Activated CD4-positive, alpha-beta T cell treated with anti-CD3 and anti-CD28 coated beads, Interleukin-2, amount 50 U/mL, for 48 hours (primary cell): ENCODE measurements at regions not wholly inside any gene's neighbourhood (a gene's known extent, or its start where the extent isn't known, plus 50 kb on each side); places are given as distances from the start of the nearest gene placed in this dataset.

ENCODE experiments used
- DNase-seq, 2 experiments: peaks; one replicate each; pipeline ENCODE4 v3.0.0-alpha.2; 2020

DNA sequence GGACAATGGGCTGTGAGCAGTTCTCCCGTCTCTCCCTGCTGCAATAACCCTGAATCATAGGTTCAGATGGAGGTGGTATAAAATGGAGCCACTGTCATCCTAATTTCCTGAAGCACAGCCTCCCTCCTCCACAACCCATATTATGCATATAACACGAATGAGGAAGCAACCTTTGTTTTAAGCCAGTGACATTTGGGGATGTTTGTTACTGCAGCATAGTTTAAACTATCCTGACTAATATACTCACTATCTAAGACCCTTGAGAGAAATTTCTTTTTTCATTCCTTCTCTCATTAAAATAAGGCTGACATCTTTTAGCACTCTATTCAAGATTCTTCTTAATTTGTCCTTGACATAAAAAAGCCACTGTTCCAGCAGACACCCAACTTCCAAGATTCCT is 413.4 kb downstream of the SOX9 start:
- DNase-seq, result no peak

DNA sequence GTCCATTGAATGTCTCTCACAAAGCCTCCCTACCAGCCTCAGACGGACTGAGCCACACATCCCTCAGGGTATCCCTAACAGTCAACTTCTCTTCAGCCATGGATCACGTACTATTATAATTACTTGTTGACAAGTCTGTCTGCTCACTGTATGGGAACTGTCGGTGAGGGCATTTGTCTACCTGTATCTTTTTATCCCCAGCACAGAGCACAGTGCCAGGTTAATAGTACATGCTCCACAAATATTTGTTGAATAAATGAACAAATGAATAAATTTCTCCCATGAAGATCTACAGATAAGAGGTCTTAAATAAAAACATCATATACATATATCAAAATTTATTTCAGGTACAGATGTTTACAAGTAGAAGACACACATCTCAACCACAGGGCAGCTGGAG is 414.0 kb downstream of the SOX9 start:
- DNase-seq, result no peak

DNA sequence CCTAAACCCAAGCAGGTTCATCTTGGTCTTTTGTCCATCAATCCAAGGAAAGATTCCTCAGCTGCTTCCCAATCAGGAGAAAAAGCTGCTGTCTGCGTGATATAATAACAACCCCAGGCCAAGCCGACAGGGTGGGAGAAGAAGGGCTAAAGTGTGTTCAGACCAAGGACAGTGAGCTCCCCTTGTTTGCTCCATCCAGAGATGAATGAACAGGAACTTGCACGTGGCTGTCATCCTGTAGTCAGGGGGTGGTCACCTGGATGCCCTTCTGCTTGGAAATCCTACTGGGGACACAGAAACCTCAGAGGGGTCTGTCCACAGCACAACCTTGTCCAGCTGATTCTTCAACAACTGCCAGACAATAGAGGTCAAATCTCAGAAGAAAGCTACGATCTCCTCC is 414.5 kb downstream of the SOX9 start:
- DNase-seq, result no peak

DNA sequence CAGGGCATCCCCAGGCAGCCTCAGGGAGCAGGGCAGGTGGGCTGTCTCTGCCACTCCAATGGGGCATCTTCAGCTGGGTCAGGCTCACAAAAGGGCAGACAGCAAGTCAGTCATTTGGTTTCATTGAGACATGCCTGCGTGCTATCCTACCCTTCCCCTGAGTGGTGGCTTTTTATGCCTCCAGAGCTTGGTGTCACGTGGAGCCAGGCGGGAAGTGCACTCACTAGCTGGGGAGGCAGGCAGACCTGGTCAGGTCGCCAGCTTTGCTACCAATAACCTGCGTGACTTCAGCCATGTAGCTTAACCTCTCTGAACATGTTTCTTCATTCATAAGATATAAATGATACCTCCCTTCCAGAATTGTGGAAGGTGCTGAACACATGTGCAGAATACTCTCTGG is 415.0 kb downstream of the SOX9 start:
- no peak for DNase-seq

DNA sequence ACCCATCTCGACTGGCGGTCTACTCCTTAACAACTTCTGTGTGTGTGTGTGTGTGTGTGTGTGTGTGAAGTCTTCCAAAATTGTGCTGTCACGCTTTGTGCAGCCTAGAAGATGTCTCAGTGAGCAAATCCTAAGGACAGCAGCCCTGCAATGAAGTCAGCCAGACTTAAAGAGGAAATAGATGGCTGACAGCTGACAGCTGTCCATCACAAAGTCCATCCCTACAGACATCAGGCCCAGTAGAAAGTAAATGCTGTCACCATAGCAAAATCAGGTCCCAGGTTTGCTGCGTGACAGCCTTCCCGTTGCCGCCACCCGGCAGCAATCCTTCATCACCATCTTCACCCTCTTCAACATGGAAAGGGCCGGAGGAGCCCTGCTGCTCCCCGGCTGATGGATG is 416.0 kb downstream of the SOX9 start:
- no peak for DNase-seq

DNA sequence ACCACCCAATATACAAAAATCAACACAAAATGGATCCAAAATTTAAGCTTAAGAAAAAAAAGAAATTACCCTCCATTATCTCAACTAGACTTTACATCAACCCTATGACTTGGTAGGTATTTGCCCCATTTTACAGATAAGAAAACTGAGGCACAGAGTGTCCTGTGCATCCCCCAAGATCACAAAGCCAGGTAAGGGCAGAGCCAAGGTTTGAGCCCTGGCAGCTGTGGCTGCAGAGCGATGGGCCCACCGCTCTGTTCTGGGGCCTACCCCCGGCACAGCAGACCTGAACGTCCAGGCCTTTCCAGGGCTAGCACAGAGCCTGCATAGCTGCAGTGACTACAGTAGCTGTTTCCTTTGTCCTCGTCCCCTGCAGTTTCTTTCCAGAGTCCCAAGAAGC is 417.6 kb downstream of the SOX9 start:
- no peak for DNase-seq

DNA sequence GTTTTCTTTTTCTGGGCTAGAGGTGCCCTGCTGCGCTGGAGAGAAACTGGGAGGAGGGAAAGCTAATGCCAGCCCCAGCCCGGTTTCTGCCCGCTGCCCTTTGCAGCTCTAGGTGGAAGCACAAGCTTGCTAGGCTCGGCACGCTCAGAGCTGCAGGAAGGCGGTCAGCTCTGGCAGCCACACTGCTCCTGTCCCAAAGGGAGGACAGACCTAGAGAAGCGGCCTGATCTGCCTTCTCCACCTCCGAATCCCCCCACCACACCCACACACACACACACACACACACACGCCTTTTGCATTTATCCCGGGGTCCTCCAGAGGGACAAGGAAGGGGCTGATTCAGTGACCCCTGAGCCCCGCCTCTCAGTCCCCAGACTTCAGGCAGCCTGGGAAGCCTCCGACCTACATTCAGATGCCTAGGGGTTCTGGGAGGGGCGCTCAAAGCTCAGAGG is 418.1 kb downstream of the SOX9 start:
- no peak for DNase-seq

DNA sequence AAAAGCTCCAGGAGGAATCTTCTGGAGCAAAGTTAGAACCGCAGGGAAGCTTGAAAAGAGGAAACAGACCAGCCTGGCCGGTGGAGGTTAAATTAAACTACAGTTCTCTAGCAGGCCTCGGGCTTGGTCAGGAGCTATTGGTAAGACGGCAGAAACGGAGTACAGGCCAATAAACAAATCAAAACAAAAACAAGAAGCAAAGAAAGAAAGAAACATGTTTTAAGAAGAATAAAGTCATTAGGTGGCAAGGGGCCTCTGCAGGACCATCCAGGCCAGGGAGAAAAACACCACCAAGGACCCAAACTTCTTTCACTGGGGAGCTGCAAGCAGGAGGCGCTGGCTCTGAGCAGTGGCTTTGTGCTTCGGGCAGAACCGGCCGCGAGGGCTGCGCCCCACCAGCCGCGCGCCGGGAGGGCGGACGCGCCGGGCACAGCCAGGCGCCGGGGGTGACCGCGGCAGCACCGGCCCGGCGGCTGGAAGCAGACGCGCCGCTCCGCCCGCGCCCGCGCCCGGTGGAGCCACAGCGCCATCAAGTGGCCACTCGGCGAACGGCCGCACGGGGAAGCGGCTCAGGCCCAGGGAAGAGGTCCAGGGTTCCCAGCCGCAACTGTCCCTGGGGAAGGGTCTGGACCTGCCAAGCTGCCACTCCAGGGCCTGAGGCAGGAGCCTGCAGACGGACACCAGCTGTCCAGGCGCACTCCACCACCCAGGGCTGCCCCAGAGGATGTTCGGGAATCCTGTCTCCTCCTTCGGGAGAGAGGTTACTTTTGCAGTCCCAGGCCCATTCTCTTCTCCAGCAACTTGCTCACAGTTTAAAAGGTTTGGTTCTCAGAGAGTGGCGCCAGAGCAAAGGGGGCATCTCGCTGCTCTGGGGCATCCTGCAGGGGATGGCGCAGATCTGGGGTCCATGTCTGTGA is 419.4 kb downstream of the SOX9 start:
- peak; percentile 69 to 75 for DNase-seq

DNA sequence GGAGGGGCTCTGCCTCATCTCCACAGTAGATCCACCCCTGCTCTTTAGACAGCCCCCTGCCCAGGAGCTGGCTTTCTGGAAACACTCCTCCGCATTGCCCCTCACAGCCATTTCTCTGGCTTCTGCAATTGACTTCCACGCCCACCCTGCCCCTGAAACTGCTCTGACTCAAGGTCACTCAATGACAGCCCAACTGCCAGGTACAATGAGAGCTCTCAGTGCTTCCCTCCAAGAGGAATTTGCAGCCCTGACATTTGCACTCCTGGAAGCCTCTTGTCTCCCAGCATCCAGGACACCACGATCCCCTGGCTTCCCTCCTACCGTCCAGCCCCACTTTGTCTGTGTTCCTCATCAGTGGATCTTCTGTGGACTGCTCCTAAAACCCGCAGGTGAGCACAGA is 421.5 kb downstream of the SOX9 start:
- no peak for DNase-seq

DNA sequence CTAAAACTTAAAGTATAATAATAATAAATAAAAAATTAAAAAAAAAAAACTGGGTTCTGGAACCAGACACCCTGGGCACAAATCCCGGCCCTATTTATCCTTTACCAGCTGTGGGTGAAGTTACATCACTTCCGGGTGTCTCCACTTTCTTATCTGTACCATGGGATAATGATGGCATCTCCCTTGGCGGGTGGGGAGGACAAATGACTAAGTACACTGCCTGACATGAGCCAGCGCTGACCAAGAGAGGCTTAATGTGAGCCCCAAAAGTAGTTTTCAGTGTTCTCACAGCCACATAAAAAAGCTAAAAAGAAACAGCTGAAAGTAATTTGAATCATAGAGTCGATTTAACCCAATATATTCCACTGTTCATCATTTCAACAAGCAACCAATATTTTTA is 424.9 kb downstream of the SOX9 start:
- no peak for DNase-seq

DNA sequence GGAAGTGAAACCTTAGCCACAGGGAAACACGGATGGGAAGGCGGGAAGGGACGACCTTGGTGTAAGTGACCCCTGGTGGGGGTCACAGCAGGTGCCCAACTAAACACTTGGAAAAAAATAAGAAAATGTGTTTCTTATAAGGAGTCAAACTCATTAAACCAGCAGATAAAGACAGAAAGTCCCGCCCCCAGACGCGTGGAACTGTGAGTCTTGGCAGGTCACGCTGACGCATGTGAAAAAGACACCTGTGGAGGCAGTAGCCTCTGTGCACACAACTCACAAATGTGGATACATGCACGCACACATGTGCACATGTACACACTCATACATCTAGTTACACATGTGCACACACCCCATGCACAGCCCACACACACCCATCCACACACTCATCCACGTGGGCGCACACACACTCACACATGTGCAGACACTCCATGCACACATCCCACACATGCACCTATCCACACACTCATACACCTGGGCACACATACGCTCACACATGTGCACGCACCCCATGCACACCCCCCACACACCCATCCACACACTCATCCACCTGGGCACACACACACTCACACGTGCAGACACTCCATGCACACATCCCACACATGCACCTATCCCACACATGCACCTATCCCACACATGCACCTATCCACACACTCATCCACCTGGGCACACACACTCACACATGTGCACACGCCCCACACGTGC is 432.4 kb downstream of the SOX9 start:
- DNase-seq, result no peak

DNA sequence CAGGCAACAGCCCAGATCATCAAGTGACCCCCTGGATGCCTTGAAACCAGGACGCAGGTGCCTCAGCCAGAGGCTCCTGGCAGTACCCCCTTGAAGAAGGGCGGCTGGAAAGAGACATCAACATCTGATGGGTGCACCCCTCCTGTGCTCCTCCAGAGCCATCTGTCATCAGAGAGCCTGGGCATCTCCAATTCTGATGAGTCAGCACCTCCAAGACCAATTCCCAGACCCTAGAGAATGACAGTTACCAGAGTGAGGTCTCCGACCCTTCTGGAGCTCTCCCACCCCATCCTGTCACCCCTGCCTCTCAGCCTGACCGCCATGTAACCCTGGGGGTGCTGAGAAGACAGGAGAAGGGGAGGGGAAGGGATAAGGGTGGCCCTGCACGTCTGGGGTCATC is 433.7 kb downstream of the SOX9 start:
- no peak for DNase-seq

DNA sequence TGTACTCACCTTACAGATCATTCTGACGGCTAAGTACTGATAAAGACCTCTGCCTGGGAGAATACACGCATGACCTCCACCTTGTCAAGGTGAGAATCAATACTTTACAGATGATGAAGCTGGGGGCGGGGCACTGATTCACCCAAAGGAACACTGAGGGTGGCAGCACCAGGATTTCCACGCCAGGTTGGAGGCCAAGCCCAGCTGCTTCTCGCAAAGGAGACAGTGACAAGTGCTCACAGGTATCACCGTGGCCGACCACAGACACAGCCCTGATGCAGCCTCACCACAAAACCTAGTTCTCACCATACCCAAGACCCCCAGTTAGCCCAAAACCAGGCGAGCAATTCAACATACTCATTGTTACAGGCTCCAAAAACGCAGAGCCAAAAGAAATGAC is 434.2 kb downstream of the SOX9 start:
- no peak for DNase-seq

DNA sequence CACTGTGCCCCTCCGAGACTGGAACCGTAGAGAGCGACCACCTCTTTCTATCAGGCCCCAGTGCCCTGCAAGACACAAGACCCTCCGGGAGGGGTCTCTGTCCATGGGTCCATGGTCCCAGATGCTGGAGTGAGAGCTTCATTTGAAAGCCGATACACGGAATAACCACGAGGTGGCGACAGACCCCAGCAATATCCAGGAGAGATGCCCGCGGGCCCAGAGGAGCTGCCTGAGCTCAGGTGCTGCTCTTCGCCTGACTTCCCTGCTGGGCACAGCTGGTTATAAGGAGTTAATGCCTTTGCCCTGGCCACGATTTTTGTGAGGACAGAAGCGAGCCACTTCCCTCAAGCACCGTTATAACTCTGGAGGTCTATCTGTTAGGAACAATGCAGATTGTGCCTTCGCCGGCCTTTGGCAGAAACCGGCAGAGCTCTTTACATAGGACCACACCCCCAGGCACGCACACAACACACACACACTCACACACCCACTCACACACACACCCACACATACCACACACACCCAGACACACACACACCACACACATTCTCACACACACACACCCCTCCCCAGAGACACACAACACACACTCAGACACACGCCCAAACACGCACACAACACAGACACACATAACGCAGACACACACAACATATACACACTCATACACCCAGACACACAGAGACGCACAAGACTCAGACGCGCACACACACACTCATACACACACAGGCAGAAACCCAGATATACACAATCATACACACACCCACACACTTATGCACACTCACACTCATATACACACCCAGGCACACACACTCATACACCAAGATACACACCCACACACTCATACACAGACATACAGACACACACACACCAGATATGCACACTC is 436.4 kb downstream of the SOX9 start:
- DNase-seq, result peak; percentile 67 to 75

DNA sequence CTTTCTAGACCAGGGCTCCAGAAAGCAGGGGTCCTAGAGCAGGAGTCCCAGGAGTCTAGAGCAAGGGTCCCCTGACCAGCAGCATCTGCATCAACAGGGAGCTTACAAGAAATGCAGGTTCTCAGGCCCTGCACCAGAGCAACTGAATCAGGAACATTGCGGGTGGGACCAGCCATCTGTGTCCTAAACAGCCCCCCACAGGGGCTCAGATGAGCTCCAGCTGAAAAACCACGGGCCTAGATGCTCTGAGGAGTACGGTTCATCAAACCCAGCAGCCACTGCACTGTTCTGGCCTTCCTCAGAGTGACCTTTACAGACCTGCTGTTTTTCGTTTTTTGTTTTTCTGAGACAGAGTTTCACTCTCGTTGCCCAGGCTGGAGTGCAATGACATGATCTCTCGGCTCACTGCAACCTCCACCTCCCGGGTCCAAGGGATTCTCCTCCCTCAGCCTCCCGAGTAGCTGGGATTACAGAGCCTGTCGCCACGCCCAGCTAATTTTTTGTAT is 438.2 kb downstream of the SOX9 start:
- DNase-seq, result no peak

DNA sequence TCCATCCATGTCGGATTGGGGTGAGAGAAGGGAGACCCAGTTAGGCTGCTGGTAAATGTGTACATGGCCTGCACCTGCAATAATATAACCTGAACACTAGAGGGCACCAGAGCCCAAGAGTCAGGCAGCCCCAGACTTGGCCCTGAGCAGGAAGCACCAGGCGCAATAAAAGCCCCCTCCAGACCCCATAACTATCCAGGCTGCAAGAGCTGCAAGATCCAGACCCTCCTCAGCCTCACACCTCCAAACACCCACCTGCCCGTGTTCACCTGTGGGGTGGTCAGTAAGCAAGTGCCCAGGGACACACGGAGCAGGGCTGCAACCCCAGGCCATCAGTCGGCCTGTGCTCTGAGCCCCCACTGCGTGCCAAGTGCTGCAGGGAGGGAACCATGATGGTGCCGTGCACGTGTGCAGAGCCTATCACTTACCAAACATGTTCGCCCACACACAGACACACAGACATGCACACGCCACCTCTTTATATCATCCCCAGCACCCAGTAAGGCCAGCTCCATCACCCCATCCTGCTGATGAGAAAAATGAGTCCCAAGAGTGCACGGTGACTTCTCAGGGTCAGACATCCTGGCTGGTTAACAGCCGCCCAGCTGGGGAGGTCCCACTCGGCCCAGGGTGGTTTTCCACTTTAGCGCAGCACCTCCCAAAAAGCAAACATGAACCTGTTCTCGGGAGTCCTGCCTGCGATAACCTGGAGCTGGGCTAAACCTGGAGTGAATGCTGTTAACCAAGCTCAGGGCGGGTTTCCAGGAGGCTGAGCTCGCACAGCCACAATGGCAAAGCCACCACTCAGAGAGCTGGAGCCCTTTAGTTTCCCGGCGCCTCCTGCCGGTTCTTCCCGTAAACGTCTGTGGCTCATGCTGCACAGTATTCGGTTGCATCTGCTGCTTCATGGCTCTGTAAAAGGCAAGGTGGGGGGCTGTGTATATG is 439.8 kb downstream of the SOX9 start:
- DNase-seq, result peak; percentile 28 to 47

DNA sequence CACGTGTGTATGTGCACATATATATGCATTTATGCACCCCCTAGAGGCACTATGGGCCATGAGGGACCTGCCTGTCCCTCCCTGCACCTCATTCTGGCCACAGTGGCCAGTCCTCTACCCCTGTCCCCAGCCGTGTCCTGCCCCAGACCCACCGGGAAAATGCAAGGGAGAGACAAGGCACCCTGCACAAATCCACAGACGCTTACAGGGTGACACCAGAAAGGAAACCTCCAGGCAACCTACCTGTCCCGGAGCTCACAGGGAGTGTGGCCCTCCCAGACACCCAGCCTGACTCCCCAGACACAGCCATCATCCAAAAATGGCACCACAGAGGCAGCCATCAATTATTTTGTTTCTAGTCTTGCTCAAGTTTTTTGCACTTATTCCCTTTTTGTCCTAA is 440.4 kb downstream of the SOX9 start:
- no peak for DNase-seq

DNA sequence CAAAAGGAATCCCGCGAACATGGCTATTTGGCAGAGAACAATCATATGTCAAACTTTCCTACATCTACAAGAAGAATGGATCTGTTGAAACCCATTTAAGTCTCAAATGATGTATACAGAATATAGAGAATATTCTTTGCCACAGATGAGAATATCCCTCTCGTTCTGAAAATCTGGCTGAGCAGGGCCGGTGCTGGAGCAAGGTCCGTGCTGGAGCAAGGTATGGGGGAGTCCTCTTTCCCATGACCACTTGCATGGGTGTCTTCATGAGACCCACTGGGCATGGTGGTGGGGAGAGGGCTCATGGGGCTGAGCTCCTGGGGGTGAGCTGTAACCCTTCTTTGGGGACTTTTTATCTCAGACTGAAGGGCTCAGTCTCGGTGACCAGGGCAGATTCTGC is 440.9 kb downstream of the SOX9 start:
- DNase-seq, result no peak

DNA sequence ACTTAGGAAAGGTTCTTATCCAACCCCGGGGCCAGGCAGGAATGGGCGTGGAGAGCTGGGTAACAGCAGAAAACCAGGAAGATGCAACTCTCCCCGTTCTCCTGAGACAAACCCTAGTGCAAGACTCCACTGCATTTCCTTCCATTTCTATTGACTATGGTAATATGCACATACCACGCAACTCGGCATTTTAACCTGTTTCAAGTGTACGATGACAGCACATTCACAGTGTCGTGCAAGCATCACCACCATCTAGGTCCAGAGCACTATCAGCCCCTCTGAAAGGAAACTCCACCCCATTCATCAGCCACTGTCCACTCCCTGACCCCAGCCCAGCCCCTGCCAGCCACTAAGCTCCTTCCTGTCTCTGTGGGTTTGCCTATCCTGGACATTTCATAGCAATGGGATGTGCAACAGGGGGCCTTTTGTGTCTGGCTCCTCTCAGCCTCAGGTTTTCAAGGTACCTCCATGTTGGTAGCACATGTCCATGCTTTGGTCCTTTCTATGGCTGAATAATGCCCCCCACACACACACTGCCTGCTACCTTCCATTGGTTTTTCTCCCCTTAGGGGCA is 441.9 kb downstream of the SOX9 start:
- no peak for DNase-seq

DNA sequence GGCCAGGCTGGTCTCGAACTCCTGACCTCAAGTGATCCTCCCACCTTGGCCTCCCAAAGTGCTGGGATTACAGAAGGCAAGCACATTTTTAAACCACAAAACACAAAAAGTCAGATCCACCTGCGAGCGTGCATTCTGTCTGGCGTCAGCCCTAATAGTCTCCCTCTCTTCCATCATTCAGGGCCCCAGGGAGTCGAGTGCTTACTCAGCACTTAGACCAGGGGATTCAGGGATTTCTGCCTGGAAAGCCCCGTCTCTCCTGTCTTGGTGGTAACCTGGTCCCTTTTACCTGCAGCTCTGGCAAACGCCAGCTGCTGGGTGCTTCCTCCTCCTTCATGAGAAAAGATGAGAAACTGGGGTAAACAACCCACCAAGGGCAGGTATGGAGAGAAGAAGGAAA is 443.1 kb downstream of the SOX9 start:
- no peak for DNase-seq

DNA sequence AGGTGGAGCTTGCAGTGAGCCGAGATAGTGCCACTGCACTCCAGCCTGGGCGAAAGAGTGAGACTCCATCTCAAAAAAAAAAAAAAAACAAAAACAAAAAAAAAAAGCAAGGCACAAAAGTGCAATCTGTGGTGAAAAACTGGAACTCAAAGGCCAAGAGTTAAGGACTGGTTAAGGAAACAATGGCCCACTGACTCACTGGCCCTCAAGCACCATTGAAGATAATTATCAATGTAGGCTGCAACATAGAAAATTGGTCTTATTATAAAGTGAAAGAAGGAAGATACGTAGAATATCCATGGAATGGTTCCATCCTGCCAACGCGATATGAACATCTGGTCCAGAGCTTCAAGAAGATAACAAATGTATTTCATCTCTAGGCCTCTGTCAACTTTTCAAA is 444.2 kb downstream of the SOX9 start:
- DNase-seq, result no peak

DNA sequence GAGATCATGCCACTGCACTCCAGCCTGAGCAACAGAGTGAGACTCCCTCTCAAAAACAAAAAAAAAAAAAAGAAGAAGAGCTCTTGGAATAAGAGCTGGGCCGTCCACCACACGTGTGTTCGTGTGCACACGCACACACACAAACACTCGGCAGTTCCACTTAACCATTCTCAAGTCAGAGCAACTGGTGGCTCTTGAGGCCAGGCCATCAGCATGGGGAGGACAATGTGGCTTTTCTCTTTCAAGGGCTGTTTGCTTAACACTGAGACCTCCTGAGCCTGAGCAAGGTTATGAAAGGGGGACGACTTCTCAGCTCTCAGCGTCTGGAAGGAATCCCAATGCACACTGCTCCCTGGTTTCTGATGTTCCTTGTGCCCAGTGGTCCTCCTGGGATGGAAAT is 444.9 kb downstream of the SOX9 start:
- no peak for DNase-seq
